Kidney (tissue), 13 donors: ENCODE measurements at regions not wholly inside any gene's neighbourhood (a gene's known extent, or its start where the extent isn't known, plus 50 kb on each side); places are given as distances from the start of the nearest gene placed in this dataset.
"Not testable (repeated sequence)": the region's sequence is repeated elsewhere in the genome, so short reads cannot be mapped to it uniquely, and the experiment has no call there.

Experiments
- DNase-seq, 5 donors: peaks; one replicate each; pipeline ENCODE4 v3.0.0-alpha.2; 2013 to 2020
- FAIRE-seq: peaks from 2 replicates; lab custom pipeline; 2012; peaks lifted over from hg19 to GRCh38; lab: Jason Lieb, UNC
- H3K27ac ChIP-seq, 2 donors: one replicate each; pipeline ENCODE4 v1.7.0; 2013; ENCODE audit warnings: low read depth in 2 of 2, low read length in 2 of 2, inconsistent platforms in 1 of 2
- H3K27me3 ChIP-seq: one replicate; pipeline ENCODE4 v1.7.1; 2013; ENCODE audit warnings: low read length, inconsistent platforms; ENCODE audit not compliant: control insufficient read depth, insufficient read depth
- H3K36me3 ChIP-seq, 3 donors: one replicate each; pipeline versions ENCODE4 v1.7.0 to v1.7.1; 2013; ENCODE audit warnings: low read length in 3 of 3, control low read depth in 1 of 3, inconsistent platforms in 1 of 3; ENCODE audit not compliant: insufficient read depth in 3 of 3, control insufficient read depth in 2 of 3
- H3K4me1 ChIP-seq, 3 donors: one replicate each; pipeline versions ENCODE4 v1.7.0 to v1.7.1; 2013; ENCODE audit warnings: low read length in 3 of 3, inconsistent platforms in 1 of 3, low read depth in 1 of 3; ENCODE audit not compliant: control insufficient read depth in 2 of 3, insufficient read depth in 2 of 3
- H3K4me3 ChIP-seq, 3 donors: one replicate each; pipeline versions ENCODE4 v1.7.0 to v1.8.1; 2013; ENCODE audit warnings: low read length in 3 of 3, control low read depth in 1 of 3, inconsistent platforms in 1 of 3
- H3K9ac ChIP-seq, 3 donors: one replicate each; pipeline versions ENCODE4 v1.7.0 to v1.7.1; 2013; ENCODE audit warnings: low read length in 3 of 3, control low read depth in 1 of 3, inconsistent platforms in 1 of 3
- H3K9me3 ChIP-seq, 3 donors: one replicate each; pipeline versions ENCODE4 v1.7.0 to v1.7.1; 2013; ENCODE audit warnings: low read length in 3 of 3, control low read depth in 1 of 3, inconsistent platforms in 1 of 3; ENCODE audit not compliant: control insufficient read depth in 2 of 3, insufficient read depth in 1 of 3
- intact Hi-C: fragments of 100-400 bp; cut with DNase I; formaldehyde crosslinking; loops from one replicate; pipeline ENCODE4 v1.11.1; 2022
- TF ChIP-seq, protein P1 (sequence below): IDR thresholded peaks from 3 replicates; pipeline ENCODE4 v1.5.1; 2012; ENCODE audit warnings: mild to moderate bottlenecking, moderate library complexity, borderline replicate concordance; ENCODE audit not compliant: insufficient read depth; ENCODE audit errors: extremely low read depth
- donor health status: control.
- donor health status: control.
- donor health status: control.
- donor health status: control.
- donor health status: control.
- donor health status: DM: yes; HTN: yes; CAD: no.
- donor health status: Normal renal cell carcinoma (clear cell type).

DNA sequence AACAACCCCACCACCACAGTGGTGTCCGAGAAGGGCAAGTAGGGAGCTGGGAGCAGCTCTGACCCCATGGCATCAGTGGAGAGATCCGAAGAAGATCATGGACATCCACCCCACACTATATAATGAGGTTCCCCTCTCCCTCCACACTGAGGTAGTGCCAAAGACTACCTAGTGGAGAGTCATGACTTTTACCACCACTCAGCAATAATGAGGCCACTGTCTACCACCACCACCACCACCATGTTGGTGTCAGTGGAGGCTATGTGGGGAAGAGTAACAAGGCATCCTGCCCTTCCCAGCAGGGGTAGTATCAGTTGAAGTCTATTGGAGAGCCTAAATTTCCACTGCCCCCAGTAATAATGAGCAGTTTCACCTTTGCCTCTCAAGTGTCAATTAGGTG, 321.7 kb upstream of the ZC3H15 start:
- TF ChIP-seq, protein P1, sequence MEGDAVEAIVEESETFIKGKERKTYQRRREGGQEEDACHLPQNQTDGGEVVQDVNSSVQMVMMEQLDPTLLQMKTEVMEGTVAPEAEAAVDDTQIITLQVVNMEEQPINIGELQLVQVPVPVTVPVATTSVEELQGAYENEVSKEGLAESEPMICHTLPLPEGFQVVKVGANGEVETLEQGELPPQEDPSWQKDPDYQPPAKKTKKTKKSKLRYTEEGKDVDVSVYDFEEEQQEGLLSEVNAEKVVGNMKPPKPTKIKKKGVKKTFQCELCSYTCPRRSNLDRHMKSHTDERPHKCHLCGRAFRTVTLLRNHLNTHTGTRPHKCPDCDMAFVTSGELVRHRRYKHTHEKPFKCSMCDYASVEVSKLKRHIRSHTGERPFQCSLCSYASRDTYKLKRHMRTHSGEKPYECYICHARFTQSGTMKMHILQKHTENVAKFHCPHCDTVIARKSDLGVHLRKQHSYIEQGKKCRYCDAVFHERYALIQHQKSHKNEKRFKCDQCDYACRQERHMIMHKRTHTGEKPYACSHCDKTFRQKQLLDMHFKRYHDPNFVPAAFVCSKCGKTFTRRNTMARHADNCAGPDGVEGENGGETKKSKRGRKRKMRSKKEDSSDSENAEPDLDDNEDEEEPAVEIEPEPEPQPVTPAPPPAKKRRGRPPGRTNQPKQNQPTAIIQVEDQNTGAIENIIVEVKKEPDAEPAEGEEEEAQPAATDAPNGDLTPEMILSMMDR: no peak
- no peak overlapping the region for H3K9ac ChIP-seq
- FAIRE-seq (no peak), DNase-seq (no peak)
- H3K4me1 ChIP-seq: no peaks in the 10 kb centered on the region
- peaks cover 0 to under 1% (median 0%) of the 10 kb centered on the region in 3 donors for H3K9me3 ChIP-seq
- no peak overlapping the region for H3K4me3 ChIP-seq
- intact Hi-C loops: no loop called here
- no peaks in the 10 kb centered on the region for H3K27me3 ChIP-seq
- no peaks in the 10 kb centered on the region for H3K36me3 ChIP-seq
- H3K27ac ChIP-seq: no peak overlapping the region

DNA sequence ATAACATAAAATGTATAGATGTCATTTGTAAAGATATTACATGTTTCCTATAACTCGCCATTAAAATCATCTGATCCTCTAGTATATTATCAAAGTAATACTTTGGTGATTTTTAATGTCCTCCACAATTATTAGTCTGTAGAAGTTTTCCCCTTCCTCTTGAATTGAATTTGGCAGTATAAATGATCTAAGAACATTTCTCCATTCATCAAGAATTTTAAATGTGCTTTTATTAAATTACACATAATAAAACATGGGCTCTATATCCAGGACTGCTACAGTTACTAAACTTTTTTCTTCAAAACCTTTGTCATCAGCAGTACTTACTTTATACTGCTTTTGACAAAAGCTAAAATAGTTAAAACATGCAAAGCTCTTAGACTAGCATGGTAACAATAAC, 315.4 kb upstream of the ZC3H15 start:
- H3K27me3 ChIP-seq: no peaks in the 10 kb centered on the region
- FAIRE-seq: no peak
- no peak overlapping the region for H3K27ac ChIP-seq
- no peaks in the 10 kb centered on the region for H3K4me1 ChIP-seq
- TF ChIP-seq, protein P1: no peak
- no peak overlapping the region for H3K4me3 ChIP-seq
- DNase-seq: no peak
- H3K9ac ChIP-seq: no peak overlapping the region
- intact Hi-C loops: no loop called here
- H3K9me3 ChIP-seq: no peaks in the 10 kb centered on the region
- no peaks in the 10 kb centered on the region for H3K36me3 ChIP-seq

DNA sequence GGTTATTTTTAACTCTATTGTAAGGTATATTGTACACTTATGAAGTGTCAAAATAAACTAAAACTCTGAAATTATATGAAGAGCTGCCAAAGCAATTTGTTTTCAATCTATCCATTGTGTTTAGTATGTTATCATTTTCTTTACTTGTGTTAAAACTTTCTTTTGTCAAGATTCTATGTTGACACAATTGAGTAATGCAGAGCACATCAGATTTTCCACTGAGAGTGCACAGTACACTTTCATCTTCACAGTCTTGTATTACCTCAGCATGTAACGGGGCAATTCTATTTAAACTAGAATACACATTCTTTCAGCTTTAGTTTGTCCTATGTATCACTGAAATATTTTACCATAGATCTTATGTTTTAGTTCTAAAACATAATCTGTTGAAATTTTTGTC, 304.4 kb upstream of the ZC3H15 start:
- Histone ChIP-seq H3K27me3 (no peaks in the 10 kb centered on the region), H3K9me3 (no peaks in the 10 kb centered on the region), H3K4me3 (no peak overlapping the region), H3K27ac (no peak overlapping the region), H3K4me1 (no peaks in the 10 kb centered on the region), H3K9ac (no peak overlapping the region), H3K36me3 (no peaks in the 10 kb centered on the region)
- DNase-seq (no peak), FAIRE-seq (no peak)
- TF ChIP-seq, protein P1: no peak
- intact Hi-C loops: no loop called here

DNA sequence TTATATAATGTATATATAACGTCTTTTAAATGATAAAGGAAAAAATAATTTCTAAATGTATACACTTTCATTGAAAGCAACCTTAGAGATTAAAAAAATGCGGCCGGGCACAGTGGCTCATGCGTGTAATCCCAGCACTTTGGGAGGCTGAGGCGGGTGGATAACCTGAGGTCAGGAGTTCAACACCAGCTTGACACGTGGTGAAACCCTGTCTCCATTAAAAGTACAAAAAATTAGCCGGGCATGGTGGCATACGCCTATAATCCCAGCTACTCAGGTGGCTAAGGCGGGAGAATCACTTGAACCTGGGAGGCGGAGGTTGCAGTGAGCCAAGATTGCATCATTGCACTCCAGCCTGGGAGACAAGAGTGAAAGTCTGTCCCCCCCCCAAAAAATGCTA, 303.7 kb upstream of the ZC3H15 start:
- not testable (repeated sequence) for H3K4me3 ChIP-seq, FAIRE-seq

More for the DNA sequence above, 303.7 kb upstream of the ZC3H15 start:
- intact Hi-C loops, DNase-seq, H3K9ac ChIP-seq, H3K4me1 ChIP-seq, H3K27ac ChIP-seq, H3K9me3 ChIP-seq, H3K36me3 ChIP-seq, H3K27me3 ChIP-seq: not testable (repeated sequence)
